ENCODE measurements at regions not wholly inside any gene's neighbourhood (a gene's known extent, or its start where the extent isn't known, plus 50 kb on each side); places are given as distances from the start of the nearest gene placed in this dataset.
"Not testable (repeated sequence)": the region's sequence is repeated elsewhere in the genome, so short reads cannot be mapped to it uniquely, and the experiment has no call there.

- DNase-seq (ENCODE audit: low read depth, low spot score), result no peak
Measured at GRCh38 chr4:28788929-28789490, 1928.4 kb downstream of the STIM2 start.

GRCh38 chr4:28792917-28793597 is 1927.1 kb upstream of the PCDH7 start:
- no peak for DNase-seq (ENCODE audit: low read depth, low spot score)

GRCh38 chr4:28799696-28800095 is 1920.5 kb upstream of the PCDH7 start:
- DNase-seq (ENCODE audit: low read depth, low spot score), result peak; percentile 59

- no peak for DNase-seq (ENCODE audit: low read depth, low spot score)
Measured at GRCh38 chr4:28811025-28811424, 1909.1 kb upstream of the PCDH7 start.

GRCh38 chr4:28822163-28822562 is 1898.0 kb upstream of the PCDH7 start:
- no peak for DNase-seq (ENCODE audit: low read depth, low spot score)

- DNase-seq (ENCODE audit: low read depth, low spot score), result no peak
Measured at GRCh38 chr4:28827866-28828265, 1892.3 kb upstream of the PCDH7 start.

- DNase-seq (ENCODE audit: low read depth, low spot score), result no peak
Measured at GRCh38 chr4:28831867-28832266, 1888.3 kb upstream of the PCDH7 start.

- DNase-seq (ENCODE audit: low read depth, low spot score), result no peak
Measured at GRCh38 chr4:28832444-28832843, 1887.7 kb upstream of the PCDH7 start.

- no peak for DNase-seq (ENCODE audit: low read depth, low spot score)
Measured at GRCh38 chr4:28834120-28834519, 1886.0 kb upstream of the PCDH7 start.

- DNase-seq (ENCODE audit: low read depth, low spot score), result no peak
Measured at GRCh38 chr4:28835501-28835900, 1884.7 kb upstream of the PCDH7 start.

- DNase-seq (ENCODE audit: low read depth, low spot score), result no peak
Measured at GRCh38 chr4:28842271-28842670, 1877.9 kb upstream of the PCDH7 start.

- no peak for DNase-seq (ENCODE audit: low read depth, low spot score)
Measured at GRCh38 chr4:28845158-28845557, 1875.0 kb upstream of the PCDH7 start.

GRCh38 chr4:28857028-28857427 is 1863.1 kb upstream of the PCDH7 start:
- not testable (repeated sequence) for DNase-seq (ENCODE audit: low read depth, low spot score)

GRCh38 chr4:28868841-28869240 is 1851.3 kb upstream of the PCDH7 start:
- no peak for DNase-seq (ENCODE audit: low read depth, low spot score)

- DNase-seq (ENCODE audit: low read depth, low spot score), result no peak
Measured at GRCh38 chr4:28879178-28879577, 1841.0 kb upstream of the PCDH7 start.

- no peak for DNase-seq (ENCODE audit: low read depth, low spot score)
Measured at GRCh38 chr4:28879900-28880299, 1840.3 kb upstream of the PCDH7 start.

- DNase-seq (ENCODE audit: low read depth, low spot score), result no peak
Measured at GRCh38 chr4:28883211-28883610, 1837.0 kb upstream of the PCDH7 start.

GRCh38 chr4:28886934-28887333 is 1833.2 kb upstream of the PCDH7 start:
- peak; percentile 1 for DNase-seq (ENCODE audit: low read depth, low spot score)

GRCh38 chr4:28890949-28891775 is 1829.0 kb upstream of the PCDH7 start:
- no peak for DNase-seq (ENCODE audit: low read depth, low spot score)

- DNase-seq (ENCODE audit: low read depth, low spot score), result no peak
Measured at GRCh38 chr4:28913466-28913865, 1806.7 kb upstream of the PCDH7 start.

- no peak for DNase-seq (ENCODE audit: low read depth, low spot score)
Measured at GRCh38 chr4:28916585-28916984, 1803.6 kb upstream of the PCDH7 start.

- DNase-seq (ENCODE audit: low read depth, low spot score), result no peak
Measured at GRCh38 chr4:28918871-28919270, 1801.3 kb upstream of the PCDH7 start.

GRCh38 chr4:28921886-28922285 is 1798.3 kb upstream of the PCDH7 start:
- DNase-seq (ENCODE audit: low read depth, low spot score), result no peak
